Spleen (tissue), 7 donors: ENCODE measurements at regions not wholly inside any gene's neighbourhood (a gene's known extent, or its start where the extent isn't known, plus 50 kb on each side); places are given as distances from the start of the nearest gene placed in this dataset.

Experiments used
- POLR2A ChIP-seq, 3 donors: fragments of 450-650 bp; IDR thresholded peaks; one replicate each; pipeline ENCODE4 v1.5.1; 2017; ENCODE audit warnings: antibody characterized with exemption in 3 of 3, mild to moderate bottlenecking in 1 of 3
- POLR2AphosphoS5 ChIP-seq, 3 donors: sonication (generic); formaldehyde crosslinking; IDR thresholded peaks; one replicate each; pipeline ENCODE4 v1.5.1; 2017; ENCODE audit warnings: antibody characterized with exemption in 3 of 3
- TF ChIP-seq, protein P1 (sequence below), 11 experiments: fragments of 200-600 bp in 7 of 11; fragments of 450-650 bp in 4 of 11; sonication (generic) in 4 of 11; IDR thresholded peaks in 8 of 11; conservative IDR thresholded peaks in 3 of 11; 1 replicate in 7 of 11; 2 replicates in 4 of 11; pipeline versions ENCODE4 v1.4.0 to v1.8.0; 2016 to 2021; ENCODE audit warnings: antibody characterized with exemption in 11 of 11, inconsistent platforms in 4 of 11, mild to moderate bottlenecking in 1 of 11
- donor health status: DM: no; HTN: no; CAD: no; lungs with moderate emphysema.
- donor health status: DM: no; HTN: no; CAD: no.
- donor health status: DM: no; HTN: no; CAD: no.

GRCh38 chr2:763766-764525, 86.7 kb upstream of the TMEM18 start:
- TF ChIP-seq, protein P1, sequence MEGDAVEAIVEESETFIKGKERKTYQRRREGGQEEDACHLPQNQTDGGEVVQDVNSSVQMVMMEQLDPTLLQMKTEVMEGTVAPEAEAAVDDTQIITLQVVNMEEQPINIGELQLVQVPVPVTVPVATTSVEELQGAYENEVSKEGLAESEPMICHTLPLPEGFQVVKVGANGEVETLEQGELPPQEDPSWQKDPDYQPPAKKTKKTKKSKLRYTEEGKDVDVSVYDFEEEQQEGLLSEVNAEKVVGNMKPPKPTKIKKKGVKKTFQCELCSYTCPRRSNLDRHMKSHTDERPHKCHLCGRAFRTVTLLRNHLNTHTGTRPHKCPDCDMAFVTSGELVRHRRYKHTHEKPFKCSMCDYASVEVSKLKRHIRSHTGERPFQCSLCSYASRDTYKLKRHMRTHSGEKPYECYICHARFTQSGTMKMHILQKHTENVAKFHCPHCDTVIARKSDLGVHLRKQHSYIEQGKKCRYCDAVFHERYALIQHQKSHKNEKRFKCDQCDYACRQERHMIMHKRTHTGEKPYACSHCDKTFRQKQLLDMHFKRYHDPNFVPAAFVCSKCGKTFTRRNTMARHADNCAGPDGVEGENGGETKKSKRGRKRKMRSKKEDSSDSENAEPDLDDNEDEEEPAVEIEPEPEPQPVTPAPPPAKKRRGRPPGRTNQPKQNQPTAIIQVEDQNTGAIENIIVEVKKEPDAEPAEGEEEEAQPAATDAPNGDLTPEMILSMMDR (IDR thresholded peaks at IDR 0.05 in 8 of 11, conservative IDR thresholded peaks at IDR 0.05 in 3 of 11), result no peak
- no peak for TF ChIP-seq POLR2A (IDR thresholded peaks at IDR 0.05)
- no peak for TF ChIP-seq POLR2AphosphoS5 (IDR thresholded peaks at IDR 0.05)
